GM18909 (cell line): ENCODE measurements at regions not wholly inside any gene's neighbourhood (a gene's known extent, or its start where the extent isn't known, plus 50 kb on each side); places are given as distances from the start of the nearest gene placed in this dataset.
A peak's percentile ranks its signal among the peaks of the same experiment; 100 is the strongest.

ENCODE experiments used
- ATAC-seq: cut with Tn5 transposase; IDR thresholded peaks from one replicate; pipeline ENCODE4 v1.9.1; 2021; ENCODE audit warnings: mild to moderate bottlenecking; ENCODE audit not compliant: unreplicated experiment, poor library complexity

DNA sequence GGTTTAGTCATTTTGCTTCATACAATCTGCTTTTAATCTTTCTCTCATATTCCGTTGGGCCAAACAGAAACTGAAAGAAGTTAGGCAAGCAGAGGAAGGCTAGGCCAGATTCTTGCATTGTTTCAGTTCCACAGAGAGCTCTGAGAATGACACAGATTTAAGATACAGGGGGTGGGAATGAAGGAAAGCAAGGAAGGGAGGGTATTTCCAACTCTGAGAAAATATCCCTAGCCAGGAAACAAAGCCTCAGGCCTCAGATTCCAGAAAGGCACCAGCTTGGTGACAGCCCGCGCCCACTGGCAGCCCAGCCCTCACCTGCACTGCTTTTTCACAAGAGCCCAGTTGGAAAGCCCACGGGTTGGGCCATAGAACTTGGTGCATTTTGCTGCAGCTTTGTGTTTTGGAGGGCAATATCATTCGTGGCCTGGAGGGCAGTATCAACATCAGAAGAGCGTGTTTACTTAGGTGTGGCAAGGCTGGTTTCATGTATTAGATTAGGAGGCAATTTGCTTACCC is 63.5 kb downstream of the ENC1 start:
- ATAC-seq: peak; percentile 69

DNA sequence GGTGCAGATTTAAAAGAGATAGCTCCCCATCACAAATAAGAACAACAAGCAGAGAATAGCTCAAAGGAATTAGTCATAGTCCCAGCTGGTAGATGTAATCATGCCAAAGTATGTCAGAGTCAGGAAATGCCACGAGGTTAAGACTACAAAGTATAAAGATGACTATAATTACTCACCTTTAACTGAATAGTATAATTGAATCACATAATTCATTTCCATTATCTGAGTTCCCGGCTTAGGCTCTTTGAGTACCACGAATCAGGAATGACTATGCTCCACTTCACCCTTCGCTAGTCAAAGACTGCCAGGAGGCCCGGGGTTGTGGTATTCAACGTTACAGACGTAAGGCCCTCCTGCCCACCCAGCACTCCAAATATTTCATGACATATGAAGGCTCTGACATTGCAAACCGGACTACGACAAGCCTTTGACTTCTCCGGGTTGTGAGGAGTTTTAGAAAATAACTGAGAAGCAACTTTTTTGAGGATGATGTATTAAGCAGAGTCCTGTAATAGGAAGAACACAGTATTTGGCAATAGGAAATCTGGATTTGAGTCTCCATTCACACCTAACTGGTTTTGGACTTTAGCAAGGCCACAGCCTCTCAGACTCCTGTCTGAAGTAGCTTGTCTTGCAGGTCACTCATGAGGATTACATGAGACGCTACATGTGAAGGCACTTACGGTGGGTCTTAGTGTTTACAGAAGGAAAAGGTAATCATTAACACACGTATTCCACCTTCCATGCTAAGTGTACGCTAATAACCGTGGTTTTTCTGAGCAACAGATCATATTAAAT is 64.6 kb downstream of the ENC1 start:
- no peak for ATAC-seq

DNA sequence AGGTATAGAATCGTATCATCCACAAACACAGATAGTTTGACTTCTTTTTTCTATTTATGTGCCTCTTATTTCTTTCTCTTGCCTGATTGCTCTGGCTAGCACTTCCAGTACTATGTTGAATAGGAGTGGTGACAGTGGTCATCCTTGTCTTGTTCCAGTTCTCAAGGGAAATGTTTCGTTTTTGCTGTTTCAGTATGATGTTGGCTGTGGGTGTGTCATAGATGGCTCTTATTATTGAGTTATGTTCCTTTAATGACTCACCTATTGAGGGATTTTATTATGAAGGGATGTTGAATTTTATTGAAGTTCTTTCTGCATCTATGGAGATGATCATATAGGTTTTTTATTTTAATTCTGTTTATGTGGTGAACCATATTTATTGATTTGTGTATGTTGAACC is 70.3 kb downstream of the ENC1 start:
- ATAC-seq: no peak

DNA sequence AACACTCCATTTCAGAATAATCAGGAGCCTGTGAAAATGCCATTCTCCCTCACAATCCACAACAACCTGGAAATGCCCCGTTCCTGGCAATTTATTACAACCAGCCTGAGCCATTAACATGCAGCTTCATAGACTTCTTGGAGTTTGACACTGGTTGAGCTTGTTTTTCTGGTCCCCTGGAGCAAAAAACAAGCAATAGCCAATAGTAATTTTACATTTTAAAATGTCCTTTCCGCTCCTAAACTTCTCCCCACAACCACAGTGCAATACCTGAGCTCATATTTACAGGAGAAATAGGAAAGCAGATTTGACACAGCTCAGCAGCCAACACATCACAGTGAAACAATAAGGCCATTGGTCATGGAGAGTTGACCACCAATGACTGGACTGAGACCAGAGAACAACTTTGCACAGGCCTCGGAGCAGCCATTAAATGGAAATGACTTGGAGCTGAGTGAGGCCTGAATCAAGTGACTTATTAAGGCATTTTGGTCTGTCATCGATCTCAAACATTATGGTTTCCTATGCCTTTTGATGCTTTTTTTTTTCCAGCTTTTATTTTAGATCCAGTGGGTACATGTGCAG is 73.0 kb downstream of the ENC1 start:
- ATAC-seq: no peak

DNA sequence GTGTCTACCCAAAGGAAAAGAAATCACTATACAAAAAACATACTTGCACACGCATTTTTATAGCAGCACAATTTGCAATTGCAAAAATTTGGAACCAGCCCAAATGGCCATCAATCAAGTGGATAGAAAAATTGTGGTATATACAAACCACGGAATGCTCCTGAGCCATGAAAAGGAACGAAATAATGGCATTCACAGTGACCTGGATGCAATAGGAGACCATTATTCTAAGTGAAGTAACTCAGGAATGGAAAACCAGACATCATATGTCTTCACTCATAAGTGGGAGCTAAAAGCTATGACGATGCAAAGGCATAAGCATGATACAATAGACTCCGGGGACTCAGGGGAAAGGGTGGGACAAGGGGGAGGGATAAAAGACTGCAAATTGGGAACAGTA is 78.4 kb downstream of the ENC1 start:
- no peak for ATAC-seq

DNA sequence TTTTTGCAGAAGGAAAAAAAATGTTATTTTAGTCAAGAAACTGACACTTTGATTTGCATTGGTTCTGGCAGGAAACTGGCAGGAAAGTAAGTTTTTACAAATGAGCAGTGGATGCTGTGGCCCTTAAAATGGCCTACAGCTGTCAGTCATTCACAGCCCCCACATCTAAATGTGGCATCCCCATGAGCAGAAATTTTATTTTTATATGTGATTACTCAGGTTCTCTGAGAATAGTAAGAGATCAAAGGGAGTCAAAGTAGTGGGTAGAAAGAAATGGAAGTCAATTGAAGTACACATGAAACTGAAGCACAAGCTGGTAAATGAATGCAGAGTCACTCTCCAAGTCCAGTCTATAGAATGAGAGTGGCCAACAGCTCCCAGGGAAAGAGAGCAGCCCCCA is 80.3 kb downstream of the ENC1 start:
- no peak for ATAC-seq

DNA sequence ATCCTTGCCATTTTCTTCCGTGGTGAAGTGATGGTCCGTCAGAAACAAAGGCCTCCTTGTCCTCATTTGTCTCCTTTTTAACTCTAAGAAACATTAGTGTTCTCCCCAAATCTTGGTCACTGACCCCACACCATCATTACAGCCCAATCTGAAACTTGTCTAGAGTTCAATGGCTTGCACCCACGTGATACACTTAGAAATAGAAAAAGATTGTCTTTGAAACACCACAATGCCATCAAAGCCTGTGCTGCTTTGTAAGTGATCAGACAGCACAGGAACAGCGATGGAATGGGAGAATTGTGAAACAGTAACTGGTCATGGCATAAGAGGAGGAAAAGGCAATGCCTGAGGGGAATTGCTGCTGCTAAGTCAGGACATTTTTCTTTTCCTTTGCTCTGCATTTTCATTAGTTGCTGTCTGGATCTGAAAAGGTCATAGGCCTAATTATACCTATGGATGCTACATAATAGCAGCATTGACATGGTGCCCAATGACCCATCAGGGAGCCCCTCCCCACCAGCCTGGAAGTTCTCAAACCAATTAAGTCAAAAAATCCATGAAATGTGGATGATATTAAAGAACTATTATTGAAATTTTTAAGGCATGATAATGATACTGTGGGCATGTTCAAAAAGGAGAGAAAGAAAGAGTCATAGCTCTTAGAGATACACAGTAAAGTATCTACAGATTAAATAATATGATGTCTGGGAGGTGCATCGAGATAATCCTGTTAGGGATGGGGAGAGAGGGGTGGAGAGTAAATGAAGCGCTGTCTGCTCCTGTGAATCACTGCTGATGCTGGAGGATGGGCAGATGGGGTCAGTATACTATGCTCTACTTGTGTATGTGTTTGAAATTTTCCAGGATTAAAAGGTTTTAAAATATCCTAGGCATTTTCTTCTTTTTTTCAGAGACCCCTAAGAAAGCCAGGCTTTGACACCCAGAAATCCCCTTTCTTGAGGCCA is 83.6 kb downstream of the ENC1 start:
- ATAC-seq: no peak

DNA sequence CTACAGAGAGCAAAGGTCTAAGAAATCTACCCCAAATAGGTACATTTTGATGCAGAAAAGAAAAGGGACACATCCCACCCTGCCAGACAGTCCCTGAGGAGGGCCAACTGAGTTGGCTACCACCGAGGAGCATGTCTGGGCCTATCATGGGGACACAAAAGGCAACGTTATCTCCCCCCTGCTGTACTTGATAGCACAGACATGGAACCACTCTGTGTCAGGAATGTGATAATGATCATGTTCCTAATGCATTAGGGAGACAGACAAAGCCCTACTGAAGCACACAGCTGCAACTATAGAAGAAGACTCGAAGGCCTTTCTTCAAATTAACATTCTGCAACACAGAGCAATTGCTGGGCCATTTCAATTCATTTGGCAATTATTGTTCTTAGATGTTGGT is 84.5 kb downstream of the ENC1 start:
- no peak for ATAC-seq

DNA sequence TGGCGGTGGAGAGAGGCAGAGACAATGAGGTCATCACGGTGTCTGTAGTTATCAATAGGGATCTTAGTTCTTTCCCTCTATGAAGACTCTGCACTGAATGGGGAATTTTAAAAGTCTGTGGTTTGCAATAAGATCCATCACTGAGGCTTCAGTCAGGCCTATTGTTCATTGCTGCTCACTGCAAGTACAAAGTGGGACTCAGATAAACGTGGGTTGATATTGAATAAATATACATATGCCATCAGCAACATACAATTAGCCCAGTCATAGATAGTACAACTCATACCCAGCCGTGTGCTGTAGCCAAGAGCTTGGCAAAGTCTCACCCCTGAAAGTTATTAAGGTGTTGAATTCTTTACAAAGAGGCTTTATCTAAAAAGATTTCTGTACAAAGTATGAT is 88.4 kb downstream of the ENC1 start:
- no peak for ATAC-seq

DNA sequence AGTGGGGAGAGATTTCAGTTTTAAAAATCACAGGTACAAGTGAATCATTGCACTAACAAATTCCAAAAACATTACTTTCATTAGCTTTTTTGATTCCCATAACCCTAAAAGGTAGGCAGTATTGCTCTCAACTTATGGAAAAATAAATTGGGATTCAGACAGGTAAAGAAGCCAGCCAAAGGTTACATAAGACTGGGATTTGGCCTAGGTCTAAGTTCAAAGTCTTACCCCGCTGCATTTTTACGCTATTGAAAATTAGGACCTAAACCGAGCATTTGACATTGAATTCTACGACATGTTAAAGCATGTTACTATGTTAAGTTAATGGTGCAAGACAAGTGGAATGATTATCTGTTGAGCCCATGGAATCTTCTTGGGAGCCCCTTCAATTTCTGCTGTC is 89.6 kb downstream of the ENC1 start:
- ATAC-seq: no peak

DNA sequence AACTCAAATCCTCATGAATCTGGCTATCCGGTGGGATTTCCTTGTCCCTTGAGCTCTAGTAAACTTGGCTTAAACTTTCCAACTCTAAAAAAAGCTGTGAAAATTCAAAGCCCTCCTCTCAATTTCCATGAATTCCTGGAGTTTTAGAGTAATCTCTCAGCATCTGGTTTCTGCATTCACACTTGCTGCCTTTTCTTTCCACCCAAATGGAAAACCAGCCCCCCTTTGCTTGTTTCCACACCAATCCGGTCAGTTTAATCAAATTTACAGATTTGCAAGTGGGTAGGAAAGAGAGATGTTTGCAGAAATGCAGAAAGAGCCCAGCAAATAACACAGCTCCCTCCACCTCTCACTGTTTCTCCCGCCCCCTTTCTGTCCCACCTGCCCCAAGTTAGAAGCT is 91.1 kb downstream of the ENC1 start:
- no peak for ATAC-seq

DNA sequence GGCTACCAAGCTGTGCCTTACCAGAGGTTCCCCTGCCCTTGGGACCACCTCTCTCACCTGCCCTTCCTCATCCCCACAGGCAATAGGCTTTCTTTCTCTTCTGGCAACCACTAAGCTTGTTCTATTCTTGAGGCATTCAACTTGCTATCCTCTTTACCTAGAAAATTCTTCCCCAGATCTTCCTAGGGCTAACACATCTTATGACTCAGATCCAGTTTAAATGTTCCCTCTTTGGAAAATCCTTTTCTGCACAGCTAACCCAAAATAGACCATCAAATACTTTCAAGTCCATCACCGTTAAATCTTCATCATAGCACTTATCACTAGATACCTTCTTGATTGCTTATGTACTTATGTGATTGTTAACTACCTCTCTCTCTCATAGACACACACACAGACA is 93.7 kb downstream of the ENC1 start:
- ATAC-seq: no peak

DNA sequence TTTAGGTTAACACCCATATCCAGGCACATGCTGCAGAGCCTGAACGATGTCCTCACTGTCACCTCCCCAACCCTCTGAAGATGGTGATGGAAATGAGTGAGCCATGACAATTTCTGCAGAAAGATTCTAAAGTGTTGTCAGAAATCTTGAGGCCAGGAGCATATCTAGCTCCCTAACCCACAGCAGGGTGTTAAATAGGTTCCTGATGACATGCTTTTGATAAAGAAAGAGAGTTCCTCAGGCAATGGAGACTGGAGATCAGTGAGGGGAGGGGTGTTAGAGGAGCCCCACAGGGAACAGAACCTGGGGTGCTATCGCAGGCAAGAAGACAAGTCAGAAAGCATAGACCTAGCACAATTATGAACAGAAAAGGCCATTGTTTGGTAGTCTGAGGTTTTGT is 95.7 kb downstream of the ENC1 start:
- no peak for ATAC-seq

DNA sequence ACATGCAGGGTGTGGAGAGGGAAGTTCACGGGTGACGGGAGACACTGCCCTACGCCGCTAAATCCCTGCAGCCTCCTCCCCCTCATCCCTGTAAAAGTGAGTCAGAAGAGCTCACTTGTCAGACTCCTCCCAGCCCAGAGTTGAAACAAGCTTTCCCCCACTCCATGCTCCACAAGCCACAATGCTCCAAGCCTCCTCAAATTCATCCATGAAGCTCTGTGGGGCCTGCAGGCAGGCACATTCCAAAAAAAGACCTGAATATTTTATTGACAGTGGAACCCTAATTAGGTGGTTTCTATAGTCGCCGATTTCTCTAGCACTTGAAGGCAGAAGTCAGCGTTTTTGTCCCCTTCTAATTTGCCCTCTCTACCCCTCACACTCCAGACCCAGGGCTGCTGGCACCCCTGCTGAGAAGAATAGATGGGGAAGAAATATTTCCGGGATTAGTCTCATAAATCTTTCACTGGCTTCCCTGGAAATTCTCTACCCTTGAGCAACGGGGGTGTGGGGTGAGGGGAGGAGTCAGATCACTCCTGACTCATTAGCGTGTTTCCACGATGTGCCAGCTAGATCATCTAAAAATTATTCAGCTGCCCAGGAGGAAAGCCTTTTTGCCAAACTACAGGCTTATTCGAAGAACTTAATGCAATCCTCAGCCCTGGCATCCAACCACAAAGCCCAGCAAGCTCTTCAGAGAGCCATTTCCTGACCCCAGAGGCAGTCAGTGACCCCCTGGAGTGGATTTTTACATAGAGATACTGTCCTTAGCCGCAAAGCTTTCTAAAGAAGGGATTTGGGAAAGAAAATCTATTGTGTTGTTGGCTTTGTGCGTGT is 97.1 kb downstream of the ENC1 start:
- no peak for ATAC-seq

DNA sequence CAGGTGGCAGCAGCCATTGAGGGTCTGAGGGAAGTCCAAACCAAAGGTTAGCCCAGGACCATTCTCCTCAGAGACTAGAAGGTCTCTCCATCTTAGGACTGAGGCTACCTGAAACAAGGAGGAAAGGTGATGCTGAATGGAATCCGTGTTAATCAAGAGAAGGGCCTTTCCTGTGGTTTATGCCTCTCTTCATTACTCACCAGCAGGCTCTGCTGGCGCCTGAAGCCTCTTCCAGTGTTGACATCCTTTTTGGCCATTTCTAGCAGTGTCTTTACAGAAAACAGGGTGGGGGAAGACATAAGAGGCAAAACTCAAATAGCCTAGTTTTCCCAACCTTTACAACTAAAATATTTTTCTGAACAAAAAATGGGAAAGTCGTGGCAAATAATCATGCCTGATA is 98.0 kb downstream of the ENC1 start:
- ATAC-seq: no peak

DNA sequence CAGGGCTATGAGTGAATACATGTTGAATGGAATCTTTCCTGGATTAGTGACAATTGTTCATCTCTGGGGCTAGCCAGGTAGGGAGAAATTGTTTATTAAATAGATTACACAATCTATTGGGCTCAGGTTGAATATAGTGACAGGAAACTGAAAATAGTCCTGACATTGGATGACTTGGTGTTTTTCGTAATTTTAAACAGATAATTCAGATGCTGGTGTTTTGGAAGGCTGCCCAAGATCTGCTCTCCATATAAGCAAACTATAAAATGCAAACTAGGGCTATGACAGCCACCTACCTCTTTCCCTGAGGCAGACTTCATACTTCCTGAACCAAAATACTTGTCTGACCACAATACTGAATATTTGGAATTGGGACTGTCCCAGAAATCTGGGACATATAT is 99.1 kb downstream of the ENC1 start:
- ATAC-seq: no peak

DNA sequence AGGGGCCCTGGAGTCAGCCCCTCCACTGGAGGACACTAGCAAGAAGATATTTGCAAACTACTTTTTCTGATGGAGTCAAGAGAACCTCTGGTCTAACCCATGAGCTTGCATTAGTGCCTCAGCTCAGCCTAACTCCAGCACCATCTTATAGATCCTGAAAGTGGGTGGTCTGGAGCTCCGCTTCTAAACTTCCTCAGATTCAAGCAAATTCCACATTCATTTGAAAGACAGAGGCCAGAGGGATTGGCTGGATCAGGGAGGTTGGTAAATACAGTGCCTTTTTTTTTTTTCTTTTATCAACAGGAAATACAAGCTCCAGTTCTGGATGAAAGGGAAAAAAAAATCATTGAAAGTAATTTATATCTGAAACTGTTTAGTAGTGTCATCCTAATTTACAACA is 99.9 kb downstream of the ENC1 start:
- no peak for ATAC-seq

DNA sequence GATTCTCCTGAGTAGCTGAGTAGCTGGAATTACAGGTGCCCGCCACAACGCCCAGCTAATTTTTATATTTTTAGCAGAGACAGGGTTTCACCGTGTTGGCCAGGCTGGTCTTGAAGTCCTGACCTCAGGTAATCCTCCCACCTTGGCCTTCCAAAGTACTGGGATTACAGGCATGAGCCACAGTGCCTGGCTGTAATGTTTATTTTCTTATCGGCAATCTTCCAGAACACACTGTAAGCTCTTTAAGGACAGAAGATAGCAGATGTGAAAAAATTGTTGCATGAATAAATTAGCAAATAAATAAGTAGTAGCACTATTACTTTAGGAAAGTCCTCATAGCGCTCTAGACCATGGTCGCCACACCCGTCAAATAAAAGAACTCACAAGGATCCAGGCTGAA is 100.5 kb downstream of the ENC1 start:
- ATAC-seq: no peak

DNA sequence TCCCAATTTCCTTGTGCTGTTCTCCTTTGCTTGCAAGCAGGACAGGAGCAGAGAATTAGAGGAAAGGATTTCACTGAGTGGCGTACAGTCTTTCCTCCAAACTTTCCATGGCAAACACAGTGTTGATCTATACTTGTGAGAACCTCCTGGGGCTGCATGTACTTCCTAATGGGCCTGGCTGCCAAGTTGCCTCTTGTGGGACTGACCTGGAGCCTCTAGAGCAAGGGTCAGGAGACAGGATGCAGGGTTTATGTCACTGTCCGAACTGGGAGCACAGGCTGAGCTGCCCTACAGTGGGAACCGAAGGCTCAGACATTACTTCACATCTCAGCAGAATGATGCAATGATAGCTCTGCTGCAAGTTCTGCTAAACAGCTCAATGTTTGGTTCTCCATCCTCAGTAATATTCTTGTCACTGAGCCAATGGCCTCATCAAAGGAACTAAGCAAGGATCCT is 102.3 kb downstream of the ENC1 start:
- ATAC-seq: no peak

DNA sequence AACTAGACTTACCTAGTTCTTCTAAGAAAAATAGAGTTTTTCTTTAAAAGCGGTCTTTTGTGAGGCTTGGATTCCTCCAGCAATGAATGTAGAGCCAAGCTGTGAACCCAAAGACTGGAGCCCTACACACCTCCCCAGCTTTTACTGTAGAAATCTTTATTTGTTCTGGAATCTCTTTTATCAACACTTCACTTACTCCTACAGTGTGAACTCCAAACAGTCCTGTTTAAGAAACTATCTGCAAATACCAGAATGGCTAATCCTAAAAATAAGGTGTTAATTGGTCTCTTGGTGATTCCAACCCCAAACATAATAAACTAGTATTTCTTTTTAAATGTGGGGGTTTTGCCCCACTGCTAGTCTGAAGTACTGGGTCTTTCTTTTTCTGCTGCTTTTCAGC is 103.9 kb downstream of the ENC1 start:
- no peak for ATAC-seq
